Upper lobe of left lung (tissue), 6 donors: ENCODE measurements at regions not wholly inside any gene's neighbourhood (a gene's known extent, or its start where the extent isn't known, plus 50 kb on each side); places are given as distances from the start of the nearest gene placed in this dataset.
A peak's percentile ranks its signal among the peaks of the same experiment; 100 is the strongest.

Experiments
- ATAC-seq, 2 donors: fragments of 200-7000 bp; cut with Tn5 transposase; one replicate each; pipeline ENCODE4 v1.9.1; 2022; ENCODE audit warnings: mild to moderate bottlenecking in 2 of 2, moderate library complexity in 2 of 2; ENCODE audit not compliant: low FRiP score in 2 of 2
- DNase-seq, 2 donors: peaks; one replicate each; pipeline ENCODE4 v3.0.0-alpha.2; 2019 to 2020
- H3K27ac ChIP-seq, 4 donors: fragments of 200-600 bp; sonication (generic); one replicate each; pipeline ENCODE4 v1.5.1; 2016 to 2019
- H3K27me3 ChIP-seq, 4 donors: fragments of 200-600 bp; sonication (generic); one replicate each; pipeline ENCODE4 v1.5.1; 2017 to 2019
- H3K36me3 ChIP-seq, 4 donors: fragments of 200-600 bp; sonication (generic); one replicate each; pipeline ENCODE4 v1.5.1; 2016 to 2019
- H3K4me1 ChIP-seq, 4 donors: fragments of 200-600 bp; sonication (generic); one replicate each; pipeline ENCODE4 v1.5.1; 2018 to 2019
- H3K4me3 ChIP-seq, 4 donors: fragments of 200-600 bp; sonication (generic); one replicate each; pipeline ENCODE4 v1.5.1; 2017 to 2019; ENCODE audit warnings: mild to moderate bottlenecking in 2 of 4, moderate library complexity in 1 of 4
- H3K9me3 ChIP-seq, 4 donors: fragments of 200-600 bp; sonication (generic); one replicate each; pipeline ENCODE4 v1.5.1; 2018 to 2019
- CTCF ChIP-seq, 6 experiments: fragments of 450-650 bp in 4 of 6; fragments of 200-600 bp in 2 of 6; sonication (generic) in 2 of 6; IDR thresholded peaks; one replicate each; pipeline ENCODE4 v1.5.1; 2016 to 2019; ENCODE audit warnings: antibody characterized with exemption in 6 of 6
- EP300 ChIP-seq, 4 donors: sonication (generic); formaldehyde crosslinking; IDR thresholded peaks; one replicate each; pipeline ENCODE4 v1.5.1; 2017; ENCODE audit warnings: antibody characterized with exemption in 4 of 4, control low read depth in 2 of 4
- POLR2A ChIP-seq, 4 donors: fragments of 450-650 bp; IDR thresholded peaks; one replicate each; pipeline ENCODE4 v1.5.1; 2016 to 2017; ENCODE audit warnings: antibody characterized with exemption in 4 of 4, mild to moderate bottlenecking in 2 of 4
- POLR2AphosphoS5 ChIP-seq, 2 donors: sonication (generic); formaldehyde crosslinking; IDR thresholded peaks; one replicate each; pipeline ENCODE4 v1.5.1; 2017; ENCODE audit warnings: antibody characterized with exemption in 2 of 2
- WGBS, 2 donors: methylation state at CpG; one replicate each; pipeline ENCODE4 v1.1.5; 2017 to 2018; 5-methylcytosine and 5-hydroxymethylcytosine counted together
- donor health status: DM: no; HTN: no; CAD: no; lungs with moderate emphysema.
- donor health status: DM: no; HTN: yes; CAD: no; lungs with severe emphysema.

GRCh38 chr7:55306331-55306730, 58.8 kb upstream of the LANCL2 start:
- Histone ChIP-seq H3K27ac (no peak overlapping the region), H3K27me3 (no peaks in the 10 kb centered on the region), H3K4me3 (no peak overlapping the region), H3K9me3 (no peaks in the 10 kb centered on the region), H3K36me3 (no peaks in the 10 kb centered on the region), H3K4me1 (peaks cover 0 to 6% (median 3%) of the 10 kb centered on the region in 4 donors)
- no peak for DNase-seq
- 82 to 83% methylated on average over 3 of the region's 3 CpGs for WGBS, 2 donors
- no peak for TF ChIP-seq POLR2A (IDR thresholded peaks at IDR 0.05)
- no peak for TF ChIP-seq POLR2AphosphoS5 (IDR thresholded peaks at IDR 0.05)
- ATAC-seq: no peak

- H3K27me3 ChIP-seq: no peaks in the 10 kb centered on the region
- no peak for ATAC-seq
- WGBS, 2 donors: 79 to 81% methylated on average over 4 of the region's 4 CpGs
Measured at GRCh38 chr7:55307123-55307916, 57.8 kb upstream of the LANCL2 start.

GRCh38 chr7:55308186-55308929, 56.8 kb upstream of the LANCL2 start:
- no peaks in the 10 kb centered on the region for H3K36me3 ChIP-seq
- WGBS, 2 donors: 60% methylated on average over 3 of the region's 3 CpGs
- TF ChIP-seq EP300 (IDR thresholded peaks at IDR 0.05) (no peak), POLR2A (IDR thresholded peaks at IDR 0.05) (no peak), CTCF (IDR thresholded peaks at IDR 0.05) (no peak), POLR2AphosphoS5 (IDR thresholded peaks at IDR 0.05) (no peak)
- no peak overlapping the region for H3K4me3 ChIP-seq
- ATAC-seq: peak; percentile 70 to 77
- no peak overlapping the region for H3K27ac ChIP-seq
- H3K27me3 ChIP-seq: no peaks in the 10 kb centered on the region
- no peak for DNase-seq
- peaks cover 0 to 6% (median 3%) of the 10 kb centered on the region in 4 donors for H3K4me1 ChIP-seq
- no peaks in the 10 kb centered on the region for H3K9me3 ChIP-seq

More at GRCh38 chr7:55307123-55307916, 57.8 kb upstream of the LANCL2 start:
- no peaks in the 10 kb centered on the region for H3K36me3 ChIP-seq
- TF ChIP-seq POLR2A (IDR thresholded peaks at IDR 0.05): no peak
- no peak for TF ChIP-seq EP300 (IDR thresholded peaks at IDR 0.05)
- no peak for TF ChIP-seq POLR2AphosphoS5 (IDR thresholded peaks at IDR 0.05)
- no peak for TF ChIP-seq CTCF (IDR thresholded peaks at IDR 0.05)
- H3K27ac ChIP-seq: no peak overlapping the region
- H3K9me3 ChIP-seq: no peaks in the 10 kb centered on the region
- DNase-seq: no peak
- H3K4me1 ChIP-seq: peaks cover 0 to 6% (median 3%) of the 10 kb centered on the region in 4 donors
- no peak overlapping the region for H3K4me3 ChIP-seq

GRCh38 chr7:55309040-55309991, 55.8 kb upstream of the LANCL2 start:
- Histone ChIP-seq H3K9me3 (no peaks in the 10 kb centered on the region), H3K36me3 (no peaks in the 10 kb centered on the region), H3K4me3 (no peak overlapping the region), H3K27me3 (no peaks in the 10 kb centered on the region), H3K4me1 (peaks cover 0 to 6% (median 3%) of the 10 kb centered on the region in 4 donors), H3K27ac (no peak overlapping the region)
- TF ChIP-seq POLR2A (IDR thresholded peaks at IDR 0.05): no peak
- no peak for TF ChIP-seq POLR2AphosphoS5 (IDR thresholded peaks at IDR 0.05)
- TF ChIP-seq CTCF (IDR thresholded peaks at IDR 0.05): no peak
- no peak for TF ChIP-seq EP300 (IDR thresholded peaks at IDR 0.05)
- ATAC-seq: peak; percentile 39 to 44
- DNase-seq: peak in 1 of 2 donors; percentile 32
- 78 to 83% methylated on average over 16 to 17 of the region's 17 CpGs for WGBS, 2 donors
